Calu3 (cell line): ENCODE measurements at regions not wholly inside any gene's neighbourhood (a gene's known extent, or its start where the extent isn't known, plus 50 kb on each side); places are given as distances from the start of the nearest gene placed in this dataset.
"Not testable (repeated sequence)": the region's sequence is repeated elsewhere in the genome, so short reads cannot be mapped to it uniquely, and the experiment has no call there.

ENCODE experiments used
- BruUV-seq: library from RNA; stranded (reverse); fragments of 400-500 nt; replicated peaks from 2 replicates; lab custom pipeline; 2021; lab: Mats Ljungman, UMichigan
- CTCF ChIA-PET: fragments of 300-600 bp; sonication (Branson Sonifier 250); formaldehyde crosslinking; loops from one replicate; lab custom pipeline; 2022; ENCODE audit warnings: antibody characterized with exemption; lab: Charles Lee
- DNase-seq: peaks from one replicate; pipeline ENCODE4 v3.0.0; 2022
- H3K27ac Mint-ChIP-seq: one replicate; pipeline ENCODE4 v1.8.0; 2022; ENCODE audit warnings: mixed read lengths; ENCODE audit not compliant: unreplicated experiment
- H3K27me3 Mint-ChIP-seq: one replicate; pipeline ENCODE4 v1.8.0; 2022; ENCODE audit warnings: mixed read lengths; ENCODE audit not compliant: unreplicated experiment
- H3K36me3 Mint-ChIP-seq: one replicate; pipeline ENCODE4 v1.8.0; 2022; ENCODE audit warnings: mild to moderate bottlenecking, moderate library complexity, mixed read lengths; ENCODE audit not compliant: insufficient read depth, unreplicated experiment
- H3K4me1 Mint-ChIP-seq: one replicate; pipeline ENCODE4 v1.8.0; 2022; ENCODE audit warnings: mild to moderate bottlenecking, low read depth, mixed read lengths; ENCODE audit not compliant: unreplicated experiment
- H3K4me3 Mint-ChIP-seq: one replicate; pipeline ENCODE4 v1.8.0; 2022; ENCODE audit warnings: mild to moderate bottlenecking, low read depth, moderate library complexity, mixed read lengths; ENCODE audit not compliant: unreplicated experiment
- H3K9me3 Mint-ChIP-seq: one replicate; pipeline ENCODE4 v1.8.0; 2022; ENCODE audit warnings: low read depth, mixed read lengths; ENCODE audit not compliant: unreplicated experiment
- intact Hi-C: fragments of 100-400 bp; cut with micrococcal nuclease; formaldehyde crosslinking; loops from one replicate; pipeline ENCODE4 v1.10.0; 2022; ENCODE audit not compliant: unreplicated experiment
- TF ChIP-seq, protein P1 (sequence below): fragments of 200-600 bp; IDR thresholded peaks from one replicate; pipeline ENCODE4 v1.8.0; 2022; ENCODE audit warnings: antibody characterized with exemption; ENCODE audit not compliant: unreplicated experiment

DNA sequence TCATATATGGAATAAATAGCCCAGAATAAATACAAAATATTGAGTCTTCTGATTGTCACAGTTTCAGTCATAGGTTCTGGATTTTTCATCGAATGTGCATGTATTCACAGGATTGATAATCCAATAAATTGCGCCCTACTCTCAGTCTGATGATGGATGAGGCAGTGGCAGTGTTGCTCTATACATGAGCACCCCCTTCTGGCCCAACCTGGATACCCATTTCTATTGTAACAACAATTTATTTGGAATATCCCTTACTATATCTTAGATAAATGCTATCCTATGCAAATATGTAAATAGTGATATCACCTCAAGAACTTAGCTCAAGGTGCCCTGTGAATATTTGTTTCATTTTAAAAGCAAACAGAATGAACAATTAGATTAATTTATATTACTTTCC is 733.7 kb upstream of the PABPC4L start:
- CTCF ChIA-PET: no interaction called here
- TF ChIP-seq, protein P1, sequence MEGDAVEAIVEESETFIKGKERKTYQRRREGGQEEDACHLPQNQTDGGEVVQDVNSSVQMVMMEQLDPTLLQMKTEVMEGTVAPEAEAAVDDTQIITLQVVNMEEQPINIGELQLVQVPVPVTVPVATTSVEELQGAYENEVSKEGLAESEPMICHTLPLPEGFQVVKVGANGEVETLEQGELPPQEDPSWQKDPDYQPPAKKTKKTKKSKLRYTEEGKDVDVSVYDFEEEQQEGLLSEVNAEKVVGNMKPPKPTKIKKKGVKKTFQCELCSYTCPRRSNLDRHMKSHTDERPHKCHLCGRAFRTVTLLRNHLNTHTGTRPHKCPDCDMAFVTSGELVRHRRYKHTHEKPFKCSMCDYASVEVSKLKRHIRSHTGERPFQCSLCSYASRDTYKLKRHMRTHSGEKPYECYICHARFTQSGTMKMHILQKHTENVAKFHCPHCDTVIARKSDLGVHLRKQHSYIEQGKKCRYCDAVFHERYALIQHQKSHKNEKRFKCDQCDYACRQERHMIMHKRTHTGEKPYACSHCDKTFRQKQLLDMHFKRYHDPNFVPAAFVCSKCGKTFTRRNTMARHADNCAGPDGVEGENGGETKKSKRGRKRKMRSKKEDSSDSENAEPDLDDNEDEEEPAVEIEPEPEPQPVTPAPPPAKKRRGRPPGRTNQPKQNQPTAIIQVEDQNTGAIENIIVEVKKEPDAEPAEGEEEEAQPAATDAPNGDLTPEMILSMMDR: no peak
- Mint-ChIP-seq H3K4me1 (no peaks in the 10 kb centered on the region), H3K36me3 (no peaks in the 10 kb centered on the region), H3K4me3 (no peak overlapping the region), H3K9me3 (no peaks in the 10 kb centered on the region), H3K27me3 (no peaks in the 10 kb centered on the region), H3K27ac (no peak overlapping the region)
- peak; percentile 42 for DNase-seq
- no TSS peak for BruUV-seq
- intact Hi-C loops: loop anchor here (10.0 kb wide), 1 partner anchor 1611 kb away; no protein-coding TSS in a partner anchor

DNA sequence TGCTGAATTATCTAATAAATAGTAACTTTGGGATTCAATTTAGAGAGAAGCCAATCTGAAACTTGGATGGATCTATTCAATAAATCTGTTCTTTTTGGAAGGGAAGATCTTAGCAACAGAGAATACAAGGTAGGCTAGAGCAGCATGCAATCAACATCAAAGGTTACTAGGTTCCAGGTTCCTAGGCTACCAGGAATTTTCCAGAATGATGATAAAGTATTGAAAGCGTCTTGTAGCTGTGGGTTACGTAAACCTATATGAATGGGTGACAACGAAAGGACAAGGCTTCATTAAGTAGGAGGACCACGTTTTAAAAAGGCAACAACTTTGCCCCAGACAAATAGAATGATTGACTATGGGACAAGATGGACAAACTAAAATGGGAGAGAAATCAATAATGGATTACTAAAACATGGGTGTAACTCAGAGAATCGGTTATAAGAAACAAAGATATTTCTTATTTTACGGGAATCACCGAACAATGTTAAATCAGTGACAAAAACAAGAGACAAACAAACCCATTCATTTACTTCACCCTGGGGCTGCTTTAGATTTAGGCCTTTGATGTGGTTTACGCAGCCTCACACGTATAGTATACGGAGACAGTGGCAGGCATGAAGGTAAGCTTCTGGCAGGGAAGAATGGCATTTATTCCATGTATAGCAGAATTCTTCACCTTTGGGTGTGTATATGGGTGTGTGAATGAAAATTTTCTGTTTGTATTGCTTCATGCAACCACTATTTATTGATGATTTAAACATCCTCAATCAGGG is 732.6 kb upstream of the PABPC4L start:
- CTCF ChIA-PET: no interaction called here
- H3K27me3 Mint-ChIP-seq: no peaks in the 10 kb centered on the region
- DNase-seq: no peak
- intact Hi-C loops: loop anchor here (10.0 kb wide), 1 partner anchor 1609 kb away; no protein-coding TSS in a partner anchor
- H3K4me1 Mint-ChIP-seq: no peaks in the 10 kb centered on the region
- no peak overlapping the region for H3K27ac Mint-ChIP-seq
- TF ChIP-seq, protein P1: no peak
- no peak overlapping the region for H3K4me3 Mint-ChIP-seq
- BruUV-seq: no TSS peak
- H3K36me3 Mint-ChIP-seq: no peaks in the 10 kb centered on the region
- H3K9me3 Mint-ChIP-seq: no peaks in the 10 kb centered on the region

DNA sequence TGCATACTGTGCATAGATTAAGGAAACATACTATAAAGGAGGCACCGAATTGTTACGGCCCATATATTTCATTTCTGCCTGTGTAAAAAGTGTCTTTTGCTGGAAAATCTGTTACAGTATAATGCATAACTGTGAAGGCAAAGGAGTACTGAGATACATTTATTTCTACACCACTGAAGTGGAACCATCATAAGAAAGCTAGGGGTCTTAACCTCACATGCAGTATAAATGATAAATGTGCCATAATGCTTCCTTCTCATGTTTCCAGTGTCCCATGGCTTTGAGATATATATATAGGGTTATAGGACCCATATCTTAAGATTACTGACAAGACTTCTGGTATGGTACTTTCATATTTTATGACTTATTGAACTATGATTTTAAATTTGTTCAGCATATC is 713.8 kb upstream of the PABPC4L start:
- DNase-seq: no peak
- intact Hi-C loops: no loop called here
- H3K27ac Mint-ChIP-seq: no peak overlapping the region
- no TSS peak for BruUV-seq
- no peaks in the 10 kb centered on the region for H3K36me3 Mint-ChIP-seq
- no peaks in the 10 kb centered on the region for H3K9me3 Mint-ChIP-seq
- TF ChIP-seq, protein P1: no peak
- no peak overlapping the region for H3K4me3 Mint-ChIP-seq
- H3K4me1 Mint-ChIP-seq: no peaks in the 10 kb centered on the region
- CTCF ChIA-PET: no interaction called here
- H3K27me3 Mint-ChIP-seq: no peaks in the 10 kb centered on the region

DNA sequence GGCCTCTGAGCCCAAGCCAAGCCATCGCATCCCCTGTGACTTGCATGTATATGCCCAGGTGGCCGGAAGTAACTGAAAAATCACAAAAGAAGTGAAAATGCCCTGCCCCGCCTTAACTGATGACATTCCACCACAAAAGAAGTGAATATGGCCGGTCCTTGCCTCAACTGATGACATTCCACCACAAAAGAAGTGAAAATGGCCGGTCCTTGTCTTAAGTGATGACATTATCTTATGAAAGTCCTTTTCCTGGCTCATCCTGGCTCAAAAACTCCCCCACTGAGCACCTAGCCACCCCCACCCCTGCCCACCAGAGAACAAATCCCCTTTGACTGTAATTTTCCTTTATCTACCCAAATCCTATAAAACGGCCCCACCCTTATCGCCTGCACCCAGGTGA is 712.7 kb upstream of the PABPC4L start:
- H3K27ac Mint-ChIP-seq, H3K4me1 Mint-ChIP-seq, BruUV-seq, H3K9me3 Mint-ChIP-seq, intact Hi-C loops, CTCF ChIA-PET, H3K27me3 Mint-ChIP-seq, DNase-seq, H3K4me3 Mint-ChIP-seq, H3K36me3 Mint-ChIP-seq: not testable (repeated sequence)

DNA sequence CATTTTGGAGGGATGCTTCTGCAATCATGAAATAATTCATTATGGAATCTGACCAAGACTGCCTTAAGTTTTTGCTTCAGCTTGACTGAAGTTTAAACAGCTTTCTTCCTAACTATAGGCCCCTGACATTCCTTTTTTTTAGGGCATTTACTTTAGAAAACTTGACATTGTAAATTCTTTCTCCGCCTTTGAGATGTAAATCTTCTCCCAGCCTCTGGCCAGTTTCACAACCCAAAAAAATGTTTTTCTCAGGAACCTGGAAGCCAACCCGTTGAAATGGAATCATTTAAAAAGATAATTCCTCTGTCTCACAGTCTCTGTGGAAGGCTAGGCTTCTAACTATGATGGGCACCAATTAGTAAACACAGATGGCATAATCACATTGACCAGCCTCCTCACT is 710.4 kb upstream of the PABPC4L start:
- no peak for DNase-seq
- no peaks in the 10 kb centered on the region for H3K9me3 Mint-ChIP-seq
- CTCF ChIA-PET: no interaction called here
- no peaks in the 10 kb centered on the region for H3K36me3 Mint-ChIP-seq
- H3K4me1 Mint-ChIP-seq: no peaks in the 10 kb centered on the region
- TF ChIP-seq, protein P1: no peak
- intact Hi-C loops: no loop called here
- H3K27me3 Mint-ChIP-seq: no peaks in the 10 kb centered on the region
- H3K4me3 Mint-ChIP-seq: no peak overlapping the region
- no peak overlapping the region for H3K27ac Mint-ChIP-seq
- no TSS peak for BruUV-seq
